ENCODE measurements at regions not wholly inside any gene's neighbourhood (a gene's known extent, or its start where the extent isn't known, plus 50 kb on each side); places are given as distances from the start of the nearest gene placed in this dataset.

DNA sequence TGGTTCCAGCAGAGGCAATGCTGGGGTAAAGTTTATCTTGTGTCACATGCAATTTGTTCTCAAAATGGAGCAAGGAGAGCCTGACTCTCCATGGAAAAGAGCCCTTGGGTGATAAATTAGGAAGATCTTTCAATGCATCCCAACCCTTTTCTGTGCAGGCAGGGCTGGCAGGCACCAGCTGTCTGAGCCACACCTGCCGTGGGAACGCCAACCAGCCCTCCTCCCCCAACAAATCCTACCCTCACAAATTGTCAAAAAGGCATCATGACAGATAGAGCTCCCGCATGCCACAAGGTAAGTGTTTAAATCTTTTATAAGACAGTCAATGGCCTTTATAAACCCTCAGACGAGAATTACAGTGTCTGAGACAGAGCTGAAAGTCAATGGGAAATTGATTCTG is 418.5 kb upstream of the CDH5 start:
- no peaks in the 10 kb centered on the region for H3K4me1 Mint-ChIP-seq
- no peak overlapping the region for H3K27ac ChIP-seq (ENCODE audit: low read length)
- no peak overlapping the region for H3K4me3 Mint-ChIP-seq

GRCh38 chr16:65945493-65945892 is 421.0 kb upstream of the CDH5 start:
- ChIA-PET POLR2A (no interaction called here), CTCF (no interaction called here)
- no peak overlapping the region for H3K27ac ChIP-seq (ENCODE audit: low read length)
- Mint-ChIP-seq H3K9me3 (peaks cover 0 to 5% (median 2%) of the 10 kb centered on the region in 3 donors), H3K27me3 (peaks cover 0 to 4% of the 10 kb centered on the region in 2 donors), H3K4me1 (no peaks in the 10 kb centered on the region), H3K36me3 (no peaks in the 10 kb centered on the region), H3K27ac (no peak overlapping the region), H3K4me3 (no peak overlapping the region)
- no peaks in the 10 kb centered on the region for H3K9me3 ChIP-seq
- 45% methylated on average over 2 of the region's 2 CpGs for WGBS (ENCODE audit: insufficient coverage)
- ATAC-seq (replicated peaks in 1 of 4) (no peak), DNase-seq (no peak)
- H3K36me3 ChIP-seq (ENCODE audit: control insufficient read depth in 2 of 2, extremely low read depth in 1 of 2, insufficient read depth in 1 of 2, low read length in 1 of 2), result no peaks in the 10 kb centered on the region
- peaks cover 0 to 3% of the 10 kb centered on the region in 2 experiments for H3K27me3 ChIP-seq (replicated peaks in 1 of 2; ENCODE audit: control insufficient read depth in 2 of 2, extremely low read depth in 1 of 2, insufficient read depth in 2 of 2, low read length in 1 of 2)
- no peaks in the 10 kb centered on the region for H3K4me1 ChIP-seq (ENCODE audit: control insufficient read depth in 1 of 2, extremely low read depth in 1 of 2, insufficient read depth in 2 of 2, low read length in 2 of 2)
- no peak overlapping the region for H3K4me3 ChIP-seq (ENCODE audit: control insufficient read depth in 1 of 2, extremely low read depth in 1 of 2, low read length in 1 of 2)

More for the DNA sequence above, 418.5 kb upstream of the CDH5 start:
- 63% methylated on average over 1 of the region's 4 CpGs for WGBS (ENCODE audit: insufficient coverage)
- ATAC-seq (replicated peaks in 1 of 4), result no peak
- CTCF ChIA-PET, result no interaction called here
- Mint-ChIP-seq H3K9me3 (peaks cover 0 to 5% (median 2%) of the 10 kb centered on the region in 3 donors), H3K27ac (no peak overlapping the region), H3K27me3 (peaks cover 0 to 4% of the 10 kb centered on the region in 2 donors), H3K36me3 (no peaks in the 10 kb centered on the region)
- POLR2A ChIA-PET, result no interaction called here
- Histone ChIP-seq H3K27me3 (replicated peaks in 1 of 2; ENCODE audit: control insufficient read depth in 2 of 2, extremely low read depth in 1 of 2, insufficient read depth in 2 of 2, low read length in 1 of 2) (peaks cover 0 to 3% of the 10 kb centered on the region in 2 experiments), H3K9me3 (no peaks in the 10 kb centered on the region), H3K4me3 (ENCODE audit: control insufficient read depth in 1 of 2, extremely low read depth in 1 of 2, low read length in 1 of 2) (no peak overlapping the region), H3K36me3 (ENCODE audit: control insufficient read depth in 2 of 2, extremely low read depth in 1 of 2, insufficient read depth in 1 of 2, low read length in 1 of 2) (no peaks in the 10 kb centered on the region), H3K4me1 (ENCODE audit: control insufficient read depth in 1 of 2, extremely low read depth in 1 of 2, insufficient read depth in 2 of 2, low read length in 2 of 2) (no peaks in the 10 kb centered on the region)
- DNase-seq, result no peak

DNA sequence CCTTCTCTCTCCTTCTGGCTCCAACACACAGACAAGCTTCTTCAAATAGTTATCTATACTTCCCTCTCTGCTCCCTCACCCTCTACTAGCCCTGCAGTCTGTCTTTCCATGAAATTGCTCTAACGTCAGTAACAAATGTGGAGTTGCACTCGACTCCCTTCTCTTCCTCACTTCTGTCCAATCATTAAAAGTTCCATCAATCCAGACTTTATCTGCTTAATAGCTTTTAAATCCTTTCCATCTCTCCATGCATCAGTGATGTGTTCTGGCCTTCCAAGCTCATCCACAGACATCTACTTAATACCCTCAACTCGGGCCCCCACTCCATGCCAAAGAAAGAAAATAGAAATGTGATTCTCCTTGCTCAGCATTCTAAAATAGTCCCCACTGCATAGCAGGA is 422.1 kb upstream of the CDH5 start:
- DNase-seq, result no peak
- peaks cover 0 to 3% of the 10 kb centered on the region in 2 experiments for H3K27me3 ChIP-seq (replicated peaks in 1 of 2; ENCODE audit: control insufficient read depth in 2 of 2, extremely low read depth in 1 of 2, insufficient read depth in 2 of 2, low read length in 1 of 2)
- H3K27ac ChIP-seq (ENCODE audit: low read length), result no peak overlapping the region
- no peaks in the 10 kb centered on the region for H3K9me3 ChIP-seq
- Mint-ChIP-seq H3K27me3 (peaks cover 0 to 5% of the 10 kb centered on the region in 2 donors), H3K36me3 (no peaks in the 10 kb centered on the region), H3K4me3 (no peak overlapping the region), H3K9me3 (peaks cover 0 to 5% (median 2%) of the 10 kb centered on the region in 3 donors), H3K4me1 (no peaks in the 10 kb centered on the region), H3K27ac (no peak overlapping the region)
- POLR2A ChIA-PET, result no interaction called here
- WGBS (ENCODE audit: insufficient coverage), result 46% methylated on average over 3 of the region's 3 CpGs
- H3K36me3 ChIP-seq (ENCODE audit: control insufficient read depth in 2 of 2, extremely low read depth in 1 of 2, insufficient read depth in 1 of 2, low read length in 1 of 2), result no peaks in the 10 kb centered on the region
- ATAC-seq (replicated peaks in 1 of 4), result no peak
- H3K4me1 ChIP-seq (ENCODE audit: control insufficient read depth in 1 of 2, extremely low read depth in 1 of 2, insufficient read depth in 2 of 2, low read length in 2 of 2), result no peaks in the 10 kb centered on the region
- H3K4me3 ChIP-seq (ENCODE audit: control insufficient read depth in 1 of 2, extremely low read depth in 1 of 2, low read length in 1 of 2), result no peak overlapping the region
- CTCF ChIA-PET, result no interaction called here

DNA sequence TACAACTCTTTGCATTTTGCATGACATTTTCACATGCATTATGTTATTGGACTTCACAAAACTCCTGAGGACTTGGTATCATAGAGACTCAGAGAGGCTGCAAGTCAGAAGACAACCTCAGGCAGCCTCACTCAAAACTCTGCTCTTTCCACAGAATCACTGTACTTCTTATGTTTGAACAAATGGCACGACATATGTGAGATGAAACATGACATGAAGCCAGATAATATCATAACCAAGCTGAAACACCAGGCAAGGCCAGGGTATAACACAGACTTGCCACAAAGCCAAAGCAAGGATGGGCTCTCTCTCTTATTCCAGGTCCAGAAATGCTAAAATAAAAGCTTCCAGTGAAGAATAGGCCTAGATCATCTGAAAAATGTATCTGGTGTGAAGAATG is 425.8 kb upstream of the CDH5 start:
- no peak for DNase-seq
- no peak overlapping the region for H3K4me3 ChIP-seq (ENCODE audit: control insufficient read depth in 1 of 2, extremely low read depth in 1 of 2, low read length in 1 of 2)
- H3K9me3 ChIP-seq, result no peaks in the 10 kb centered on the region
- ATAC-seq (replicated peaks in 1 of 4), result no peak
- peaks cover 0 to 5% of the 10 kb centered on the region in 2 experiments for H3K27me3 ChIP-seq (replicated peaks in 1 of 2; ENCODE audit: control insufficient read depth in 2 of 2, extremely low read depth in 1 of 2, insufficient read depth in 2 of 2, low read length in 1 of 2)
- CTCF ChIA-PET, result no interaction called here
- Mint-ChIP-seq H3K27me3 (peaks cover 1 to 12% of the 10 kb centered on the region in 2 donors), H3K4me3 (no peak overlapping the region), H3K36me3 (no peaks in the 10 kb centered on the region), H3K27ac (no peak overlapping the region), H3K9me3 (peaks cover 0 to 10% (median 5%) of the 10 kb centered on the region in 3 donors), H3K4me1 (no peaks in the 10 kb centered on the region)
- no peak overlapping the region for H3K27ac ChIP-seq (ENCODE audit: low read length)
- H3K4me1 ChIP-seq (ENCODE audit: control insufficient read depth in 1 of 2, extremely low read depth in 1 of 2, insufficient read depth in 2 of 2, low read length in 2 of 2), result no peaks in the 10 kb centered on the region
- no peaks in the 10 kb centered on the region for H3K36me3 ChIP-seq (ENCODE audit: control insufficient read depth in 2 of 2, extremely low read depth in 1 of 2, insufficient read depth in 1 of 2, low read length in 1 of 2)
- WGBS (ENCODE audit: insufficient coverage), result no CpG with 5 or more reads among the region's 1 CpG
- POLR2A ChIA-PET, result no interaction called here

GRCh38 chr16:65938083-65938482 is 428.4 kb upstream of the CDH5 start:
- Mint-ChIP-seq H3K36me3 (no peaks in the 10 kb centered on the region), H3K9me3 (peaks cover 0 to 17% (median 4%) of the 10 kb centered on the region in 3 donors), H3K4me1 (no peaks in the 10 kb centered on the region), H3K27me3 (peaks cover 1 to 12% of the 10 kb centered on the region in 2 donors), H3K27ac (no peak overlapping the region), H3K4me3 (no peak overlapping the region)
- DNase-seq (no peak), ATAC-seq (replicated peaks in 1 of 4) (no peak)
- CTCF ChIA-PET, result no interaction called here
- no peaks in the 10 kb centered on the region for H3K9me3 ChIP-seq
- POLR2A ChIA-PET, result no interaction called here
- no peak overlapping the region for H3K4me3 ChIP-seq (ENCODE audit: control insufficient read depth in 1 of 2, extremely low read depth in 1 of 2, low read length in 1 of 2)
- H3K36me3 ChIP-seq (ENCODE audit: control insufficient read depth in 2 of 2, extremely low read depth in 1 of 2, insufficient read depth in 1 of 2, low read length in 1 of 2), result no peaks in the 10 kb centered on the region
- no CpG with 5 or more reads among the region's 1 CpG for WGBS (ENCODE audit: insufficient coverage)
- H3K27ac ChIP-seq (ENCODE audit: low read length), result no peak overlapping the region
- no peaks in the 10 kb centered on the region for H3K4me1 ChIP-seq (ENCODE audit: control insufficient read depth in 1 of 2, extremely low read depth in 1 of 2, insufficient read depth in 2 of 2, low read length in 2 of 2)
- peaks cover 0 to 2% of the 10 kb centered on the region in 2 experiments for H3K27me3 ChIP-seq (replicated peaks in 1 of 2; ENCODE audit: control insufficient read depth in 2 of 2, extremely low read depth in 1 of 2, insufficient read depth in 2 of 2, low read length in 1 of 2)

DNA sequence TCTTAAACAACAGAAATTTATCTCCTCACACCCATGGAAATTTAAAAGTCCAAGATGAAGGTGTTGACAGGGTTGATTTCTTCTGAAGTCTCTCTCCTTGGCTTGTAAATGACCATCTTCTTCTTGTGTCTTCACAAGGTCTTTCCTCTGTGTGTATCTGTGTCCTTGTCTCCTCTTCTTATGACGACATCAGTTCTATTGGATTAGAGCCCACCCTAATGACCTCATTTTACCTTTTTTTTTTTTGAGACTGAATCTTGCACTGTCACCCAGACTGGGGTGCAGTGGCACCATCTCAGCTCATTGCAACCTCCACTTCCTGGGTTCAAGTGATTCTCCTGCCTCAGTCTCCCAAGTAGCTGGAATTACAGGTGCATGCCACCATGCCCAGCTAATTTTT is 429.0 kb upstream of the CDH5 start:
- Mint-ChIP-seq H3K27ac (no peak overlapping the region), H3K36me3 (no peaks in the 10 kb centered on the region), H3K9me3 (peaks cover 0 to 23% (median 6%) of the 10 kb centered on the region in 3 donors), H3K27me3 (peaks cover 1 to 12% of the 10 kb centered on the region in 2 donors), H3K4me3 (no peak overlapping the region), H3K4me1 (no peaks in the 10 kb centered on the region)
- Histone ChIP-seq H3K4me1 (ENCODE audit: control insufficient read depth in 1 of 2, extremely low read depth in 1 of 2, insufficient read depth in 2 of 2, low read length in 2 of 2) (no peaks in the 10 kb centered on the region), H3K9me3 (no peaks in the 10 kb centered on the region), H3K4me3 (ENCODE audit: control insufficient read depth in 1 of 2, extremely low read depth in 1 of 2, low read length in 1 of 2) (no peak overlapping the region), H3K36me3 (ENCODE audit: control insufficient read depth in 2 of 2, extremely low read depth in 1 of 2, insufficient read depth in 1 of 2, low read length in 1 of 2) (no peaks in the 10 kb centered on the region), H3K27ac (ENCODE audit: low read length) (no peak overlapping the region), H3K27me3 (replicated peaks in 1 of 2; ENCODE audit: control insufficient read depth in 2 of 2, extremely low read depth in 1 of 2, insufficient read depth in 2 of 2, low read length in 1 of 2) (peaks cover 0 to 2% of the 10 kb centered on the region in 2 experiments)
- DNase-seq, result no peak
- ATAC-seq (replicated peaks in 1 of 4), result no peak
- CTCF ChIA-PET, result no interaction called here
- no CpG with 5 or more reads among the region's 1 CpG for WGBS (ENCODE audit: insufficient coverage)
- POLR2A ChIA-PET, result no interaction called here

- WGBS (ENCODE audit: insufficient coverage), result 60% methylated on average over 1 of the region's 2 CpGs
- H3K9me3 Mint-ChIP-seq, result peaks cover 0 to 27% (median 10%) of the 10 kb centered on the region in 3 donors
- CTCF ChIA-PET, result no interaction called here
- POLR2A ChIA-PET, result no interaction called here
- H3K4me3 ChIP-seq (ENCODE audit: control insufficient read depth in 1 of 2, extremely low read depth in 1 of 2, low read length in 1 of 2), result no peak overlapping the region
- no peaks in the 10 kb centered on the region for H3K4me1 Mint-ChIP-seq
- DNase-seq, result no peak
- no peaks in the 10 kb centered on the region for H3K9me3 ChIP-seq
- no peak overlapping the region for H3K27ac ChIP-seq (ENCODE audit: low read length)
- no peaks in the 10 kb centered on the region for H3K36me3 Mint-ChIP-seq
- H3K27me3 Mint-ChIP-seq, result peaks cover 1 to 12% of the 10 kb centered on the region in 2 donors
- H3K36me3 ChIP-seq (ENCODE audit: control insufficient read depth in 2 of 2, extremely low read depth in 1 of 2, insufficient read depth in 1 of 2, low read length in 1 of 2), result no peaks in the 10 kb centered on the region
- no peak overlapping the region for H3K4me3 Mint-ChIP-seq
- no peak overlapping the region for H3K27ac Mint-ChIP-seq
- no peak for ATAC-seq (replicated peaks in 1 of 4)
- H3K4me1 ChIP-seq (ENCODE audit: control insufficient read depth in 1 of 2, extremely low read depth in 1 of 2, insufficient read depth in 2 of 2, low read length in 2 of 2), result no peaks in the 10 kb centered on the region
- H3K27me3 ChIP-seq (replicated peaks in 1 of 2; ENCODE audit: control insufficient read depth in 2 of 2, extremely low read depth in 1 of 2, insufficient read depth in 2 of 2, low read length in 1 of 2), result peaks cover 0 to 2% of the 10 kb centered on the region in 2 experiments
These were observed 430.4 kb upstream of the CDH5 start for GRCh38 chr16:65936096-65936495.

Data from T-cell (primary cell).